ENCODE measurements at regions not wholly inside any gene's neighbourhood (a gene's known extent, or its start where the extent isn't known, plus 50 kb on each side); places are given as distances from the start of the nearest gene placed in this dataset.

- H3K4me1 Mint-ChIP-seq: no peaks in the 10 kb centered on the region
- DNase-seq (ENCODE audit: low read depth, low spot score): no peak
- peaks cover 10% of the 10 kb centered on the region for H3K36me3 Mint-ChIP-seq (ENCODE audit: low read depth)
- H3K27ac Mint-ChIP-seq (ENCODE audit: unreplicated experiment): no peak overlapping the region
- H3K4me3 Mint-ChIP-seq: no peak overlapping the region
- no peak for TF ChIP-seq CTCF (conservative IDR thresholded peaks at IDR 0.05)
- H3K9me3 Mint-ChIP-seq: peaks cover 11% of the 10 kb centered on the region
- H3K27me3 Mint-ChIP-seq (ENCODE audit: low read depth): peaks cover 3% of the 10 kb centered on the region
Observed at GRCh38 chrX:14209034-14209433, 179.3 kb upstream of the GEMIN8 start.

- no peak for TF ChIP-seq CTCF (conservative IDR thresholded peaks at IDR 0.05)
- Mint-ChIP-seq H3K4me1 (no peaks in the 10 kb centered on the region), H3K27ac (ENCODE audit: unreplicated experiment) (no peak overlapping the region), H3K9me3 (peaks cover 15% of the 10 kb centered on the region), H3K4me3 (no peak overlapping the region), H3K27me3 (ENCODE audit: low read depth) (no peaks in the 10 kb centered on the region), H3K36me3 (ENCODE audit: low read depth) (peaks cover 2% of the 10 kb centered on the region)
- no peak for DNase-seq (ENCODE audit: low read depth, low spot score)
Observed at GRCh38 chrX:14194711-14195110, 165.0 kb upstream of the GEMIN8 start.

GRCh38 chrX:14193547-14193946 is 163.9 kb upstream of the GEMIN8 start:
- Mint-ChIP-seq H3K9me3 (peaks cover 24% of the 10 kb centered on the region), H3K4me1 (no peaks in the 10 kb centered on the region), H3K27ac (ENCODE audit: unreplicated experiment) (no peak overlapping the region), H3K4me3 (no peak overlapping the region), H3K36me3 (ENCODE audit: low read depth) (peaks cover 4% of the 10 kb centered on the region), H3K27me3 (ENCODE audit: low read depth) (no peaks in the 10 kb centered on the region)
- DNase-seq (ENCODE audit: low read depth, low spot score): no peak
- no peak for TF ChIP-seq CTCF (conservative IDR thresholded peaks at IDR 0.05)

GRCh38 chrX:14173873-14174272 is 144.2 kb upstream of the GEMIN8 start:
- Mint-ChIP-seq H3K27ac (ENCODE audit: unreplicated experiment) (no peak overlapping the region), H3K4me3 (no peak overlapping the region), H3K9me3 (peaks cover 10% of the 10 kb centered on the region), H3K27me3 (ENCODE audit: low read depth) (no peaks in the 10 kb centered on the region), H3K4me1 (peaks cover 8% of the 10 kb centered on the region), H3K36me3 (ENCODE audit: low read depth) (no peaks in the 10 kb centered on the region)
- DNase-seq (ENCODE audit: low read depth, low spot score): no peak
- TF ChIP-seq CTCF (conservative IDR thresholded peaks at IDR 0.05): no peak

GRCh38 chrX:14164828-14165227 is 135.1 kb upstream of the GEMIN8 start:
- no peak for DNase-seq (ENCODE audit: low read depth, low spot score)
- H3K27ac Mint-ChIP-seq (ENCODE audit: unreplicated experiment): no peak overlapping the region
- no peaks in the 10 kb centered on the region for H3K4me1 Mint-ChIP-seq
- no peak overlapping the region for H3K4me3 Mint-ChIP-seq
- TF ChIP-seq CTCF (conservative IDR thresholded peaks at IDR 0.05): no peak
- H3K9me3 Mint-ChIP-seq: peaks cover 14% of the 10 kb centered on the region
- no peaks in the 10 kb centered on the region for H3K36me3 Mint-ChIP-seq (ENCODE audit: low read depth)
- no peaks in the 10 kb centered on the region for H3K27me3 Mint-ChIP-seq (ENCODE audit: low read depth)

- no peak for DNase-seq (ENCODE audit: low read depth, low spot score)
- H3K9me3 Mint-ChIP-seq: peaks cover 4% of the 10 kb centered on the region
- no peak overlapping the region for H3K27ac Mint-ChIP-seq (ENCODE audit: unreplicated experiment)
- no peak for TF ChIP-seq CTCF (conservative IDR thresholded peaks at IDR 0.05)
- H3K27me3 Mint-ChIP-seq (ENCODE audit: low read depth): no peaks in the 10 kb centered on the region
- no peaks in the 10 kb centered on the region for H3K36me3 Mint-ChIP-seq (ENCODE audit: low read depth)
- H3K4me1 Mint-ChIP-seq: no peaks in the 10 kb centered on the region
- no peak overlapping the region for H3K4me3 Mint-ChIP-seq
Observed at GRCh38 chrX:14125462-14125861, 95.8 kb upstream of the GEMIN8 start.

Measured in neural crest cell (in vitro differentiated cells).